ENCODE measurements at regions not wholly inside any gene's neighbourhood (a gene's known extent, or its start where the extent isn't known, plus 50 kb on each side); places are given as distances from the start of the nearest gene placed in this dataset.
"Not testable (repeated sequence)": the region's sequence is repeated elsewhere in the genome, so short reads cannot be mapped to it uniquely, and the experiment has no call there.

DNA sequence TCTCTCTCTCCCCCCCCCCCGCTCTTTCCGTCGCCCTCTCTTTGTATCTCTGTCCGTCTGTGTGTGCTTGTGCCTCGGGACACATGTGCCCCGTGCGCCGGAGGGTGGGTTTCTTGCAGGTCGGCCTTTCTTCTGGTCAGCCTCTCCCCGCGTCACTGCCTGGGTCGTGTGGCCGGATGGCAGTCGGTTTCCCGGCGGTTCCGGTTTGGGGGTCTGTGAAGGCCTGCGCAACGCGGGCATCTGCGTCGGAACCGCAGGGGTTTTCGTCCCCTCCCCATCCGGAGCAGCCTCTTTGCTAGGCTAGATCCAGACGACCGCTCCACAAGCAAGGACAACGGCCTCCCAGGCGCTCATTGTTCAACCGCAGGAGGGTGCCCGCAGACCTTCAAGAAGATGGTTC lies 1398.6 kb upstream of the PCDH10 start:
- TF ChIP-seq EZH2 (IDR thresholded peaks at IDR 0.05; ENCODE audit: low read length) = not testable (repeated sequence)
- TF ChIP-seq, protein P1, sequence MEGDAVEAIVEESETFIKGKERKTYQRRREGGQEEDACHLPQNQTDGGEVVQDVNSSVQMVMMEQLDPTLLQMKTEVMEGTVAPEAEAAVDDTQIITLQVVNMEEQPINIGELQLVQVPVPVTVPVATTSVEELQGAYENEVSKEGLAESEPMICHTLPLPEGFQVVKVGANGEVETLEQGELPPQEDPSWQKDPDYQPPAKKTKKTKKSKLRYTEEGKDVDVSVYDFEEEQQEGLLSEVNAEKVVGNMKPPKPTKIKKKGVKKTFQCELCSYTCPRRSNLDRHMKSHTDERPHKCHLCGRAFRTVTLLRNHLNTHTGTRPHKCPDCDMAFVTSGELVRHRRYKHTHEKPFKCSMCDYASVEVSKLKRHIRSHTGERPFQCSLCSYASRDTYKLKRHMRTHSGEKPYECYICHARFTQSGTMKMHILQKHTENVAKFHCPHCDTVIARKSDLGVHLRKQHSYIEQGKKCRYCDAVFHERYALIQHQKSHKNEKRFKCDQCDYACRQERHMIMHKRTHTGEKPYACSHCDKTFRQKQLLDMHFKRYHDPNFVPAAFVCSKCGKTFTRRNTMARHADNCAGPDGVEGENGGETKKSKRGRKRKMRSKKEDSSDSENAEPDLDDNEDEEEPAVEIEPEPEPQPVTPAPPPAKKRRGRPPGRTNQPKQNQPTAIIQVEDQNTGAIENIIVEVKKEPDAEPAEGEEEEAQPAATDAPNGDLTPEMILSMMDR (optimal IDR thresholded peaks at IDR 0.05 in 1 of 3, IDR thresholded peaks at IDR 0.05 in 1 of 3, conservative IDR thresholded peaks at IDR 0.05 in 1 of 3; ENCODE audit: extremely low read depth in 1 of 3, insufficient read depth in 2 of 3, low read length in 3 of 3) = not testable (repeated sequence)
